BLaER1 treated with 17β-estradiol and CSF1 and Interleukin-3, amounts not matched to agents 10 nM and 100 nM (cell line): ENCODE measurements at regions not wholly inside any gene's neighbourhood (a gene's known extent, or its start where the extent isn't known, plus 50 kb on each side); places are given as distances from the start of the nearest gene placed in this dataset.
"Not testable (repeated sequence)": the region's sequence is repeated elsewhere in the genome, so short reads cannot be mapped to it uniquely, and the experiment has no call there.

Experiments used
- H3K27ac ChIP-seq, 11 experiments: shearing (Covaris generic); formaldehyde crosslinking; 2 replicates each; pipeline ENCODE4 v1.8.1; 2022
- H3K27me3 ChIP-seq, 11 experiments: shearing (Covaris generic); formaldehyde crosslinking; 2 replicates each; pipeline ENCODE4 v1.8.1; 2022
- H3K36me3 ChIP-seq, 11 experiments: shearing (Covaris generic); formaldehyde crosslinking; 2 replicates each; pipeline ENCODE4 v1.8.1; 2022
- H3K4me1 ChIP-seq, 10 experiments: shearing (Covaris generic); formaldehyde crosslinking; 2 replicates each; pipeline ENCODE4 v1.8.1; 2022
- H3K4me2 ChIP-seq, 11 experiments: shearing (Covaris generic); formaldehyde crosslinking; 2 replicates each; pipeline ENCODE4 v1.8.1; 2022
- H3K4me3 ChIP-seq, 10 experiments: shearing (Covaris generic); formaldehyde crosslinking; 2 replicates each; pipeline ENCODE4 v1.8.1; 2022
- H3K9ac ChIP-seq, 11 experiments: shearing (Covaris generic); formaldehyde crosslinking; 2 replicates each; pipeline ENCODE4 v1.8.1; 2022
- H3K9me3 ChIP-seq, 11 experiments: shearing (Covaris generic); formaldehyde crosslinking; replicated peaks in 1 of 11; 2 replicates each; pipeline ENCODE4 v1.8.1; 2022
- H4K20me1 ChIP-seq, 11 experiments: shearing (Covaris generic); formaldehyde crosslinking; 2 replicates each; pipeline ENCODE4 v1.8.1; 2022
- Cebpa-rat ChIP-seq, 11 experiments: shearing (Covaris generic); IDR thresholded peaks; 2 replicates each; pipeline ENCODE4 v1.8.1; 2022

- TF ChIP-seq Cebpa-rat (IDR thresholded peaks at IDR 0.05): no peak
- H3K9ac ChIP-seq: no peak overlapping the region
- H3K4me2 ChIP-seq: no peak overlapping the region
- peaks cover 0 to 12% (median 9%) of the 10 kb centered on the region in 10 experiments; a peak in 11 of 20 replicates for H3K4me1 ChIP-seq
- H3K27me3 ChIP-seq: no peaks in the 10 kb centered on the region
- no peaks in the 10 kb centered on the region for H3K36me3 ChIP-seq
- H4K20me1 ChIP-seq: no peaks in the 10 kb centered on the region
- H3K4me3 ChIP-seq: no peak overlapping the region
- H3K9me3 ChIP-seq: no peaks in the 10 kb centered on the region
- no peak overlapping the region for H3K27ac ChIP-seq
Observed at GRCh38 chr6:144909753-144910285, 624.7 kb downstream of the UTRN start.

DNA sequence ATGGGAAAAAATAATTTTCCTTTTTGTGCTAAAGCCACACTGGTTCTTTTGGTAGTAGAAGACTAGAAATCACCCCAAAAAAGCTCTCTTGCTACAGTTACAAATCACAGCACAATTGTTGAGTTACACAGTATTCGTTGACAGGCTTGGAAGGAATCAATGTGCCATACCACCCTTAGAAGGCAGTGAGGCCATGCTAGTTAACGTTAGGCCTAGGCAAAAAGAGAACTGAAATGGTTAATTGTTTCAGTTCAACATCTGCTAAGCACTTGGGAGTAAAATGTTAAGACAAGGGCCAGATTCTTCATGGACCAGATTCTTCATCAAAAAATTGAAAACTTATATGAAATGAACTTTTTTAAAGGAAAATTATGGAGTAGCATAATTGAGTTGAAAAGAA, 626.2 kb downstream of the UTRN start:
- Histone ChIP-seq H3K27ac (no peak overlapping the region), H3K27me3 (no peaks in the 10 kb centered on the region), H3K36me3 (no peaks in the 10 kb centered on the region), H4K20me1 (no peaks in the 10 kb centered on the region), H3K9me3 (no peaks in the 10 kb centered on the region), H3K9ac (no peak overlapping the region), H3K4me1 (peaks cover 0 to 12% (median 9%) of the 10 kb centered on the region in 10 experiments; a peak in 11 of 20 replicates), H3K4me2 (no peak overlapping the region), H3K4me3 (no peak overlapping the region)
- no peak for TF ChIP-seq Cebpa-rat (IDR thresholded peaks at IDR 0.05)

DNA sequence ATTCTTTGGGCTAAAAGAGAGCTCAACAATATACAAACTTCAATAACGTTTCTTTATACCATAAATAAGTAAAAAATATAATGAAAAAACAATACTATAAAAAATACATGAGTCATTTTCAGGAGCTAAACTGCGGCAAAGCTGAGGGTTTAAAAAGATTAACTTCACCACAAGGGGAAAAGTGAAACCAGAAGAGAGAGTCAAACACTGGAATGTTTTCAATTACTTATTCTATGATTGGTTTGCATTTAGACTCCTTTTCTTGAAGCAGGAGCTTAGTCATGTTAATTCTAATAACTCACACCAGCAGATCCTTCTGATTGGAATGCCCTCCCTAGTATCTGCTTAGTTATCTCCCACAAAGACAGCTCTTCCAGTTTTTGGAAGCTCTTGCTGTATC, 627.3 kb downstream of the UTRN start:
- Histone ChIP-seq H3K9me3 (no peaks in the 10 kb centered on the region), H3K4me3 (no peak overlapping the region), H4K20me1 (no peaks in the 10 kb centered on the region), H3K27ac (no peak overlapping the region), H3K36me3 (no peaks in the 10 kb centered on the region), H3K4me1 (peaks cover 0 to 12% (median 9%) of the 10 kb centered on the region in 10 experiments; a peak in 11 of 20 replicates), H3K4me2 (peak overlapping the region in 1 of 11 experiments; percentile 5; a peak in 1 of 22 replicates), H3K9ac (no peak overlapping the region), H3K27me3 (no peaks in the 10 kb centered on the region)
- no peak for TF ChIP-seq Cebpa-rat (IDR thresholded peaks at IDR 0.05)

DNA sequence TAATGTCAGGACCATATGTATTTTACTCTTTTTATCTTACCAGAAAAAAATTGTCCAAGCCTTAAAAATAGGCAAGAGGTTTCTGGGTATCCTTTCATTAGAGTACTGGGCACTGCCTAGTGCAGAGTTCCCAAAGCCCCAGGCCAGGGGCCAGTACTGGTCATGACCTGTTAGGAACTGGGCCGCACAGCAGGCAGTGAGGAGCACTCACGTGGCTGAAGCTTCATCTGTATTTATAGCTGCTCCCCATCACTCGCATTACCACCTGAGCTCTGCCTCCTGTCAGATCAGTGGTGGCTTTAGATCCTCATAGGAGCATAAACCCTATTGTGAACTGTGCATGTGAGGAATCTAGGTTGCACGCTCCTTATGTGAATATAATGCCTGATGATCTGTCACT, 632.9 kb downstream of the UTRN start:
- H3K9ac ChIP-seq: no peak overlapping the region

DNA sequence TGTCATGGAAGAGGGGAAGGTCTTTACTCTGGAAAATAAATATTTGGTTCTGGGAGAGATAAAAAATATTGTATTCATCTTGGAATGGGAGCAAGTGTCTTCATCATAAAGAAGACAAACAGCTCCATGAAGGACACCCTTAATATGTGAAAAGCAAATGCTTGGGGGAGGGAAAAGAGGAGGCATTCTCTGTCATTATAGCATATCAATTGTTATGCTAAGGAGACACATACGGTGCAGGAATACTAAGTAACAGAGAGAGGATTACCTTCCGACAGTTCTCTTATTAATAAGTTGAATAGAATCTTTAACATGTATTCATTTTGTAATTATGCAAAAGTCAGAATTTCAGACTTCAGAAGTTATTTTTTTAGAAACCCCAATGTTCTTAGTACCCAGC, 634.4 kb downstream of the UTRN start:
- Histone ChIP-seq H3K27ac (no peak overlapping the region), H3K27me3 (no peaks in the 10 kb centered on the region), H3K4me2 (no peak overlapping the region), H3K4me1 (no peaks in the 10 kb centered on the region), H3K4me3 (no peak overlapping the region), H3K36me3 (no peaks in the 10 kb centered on the region), H3K9me3 (peaks cover 0 to 4% (median 0%) of the 10 kb centered on the region in 11 experiments; a peak in 1 of 22 replicates), H4K20me1 (no peaks in the 10 kb centered on the region), H3K9ac (no peak overlapping the region)
- TF ChIP-seq Cebpa-rat (IDR thresholded peaks at IDR 0.05): no peak

More for the DNA sequence above, 632.9 kb downstream of the UTRN start:
- Histone ChIP-seq H3K36me3 (no peaks in the 10 kb centered on the region), H3K27me3 (no peaks in the 10 kb centered on the region), H3K4me2 (no peak overlapping the region), H3K4me3 (no peak overlapping the region), H4K20me1 (no peaks in the 10 kb centered on the region), H3K9me3 (no peaks in the 10 kb centered on the region), H3K4me1 (no peaks in the 10 kb centered on the region), H3K27ac (no peak overlapping the region)
- no peak for TF ChIP-seq Cebpa-rat (IDR thresholded peaks at IDR 0.05)

- Histone ChIP-seq H3K4me1 (no peaks in the 10 kb centered on the region), H3K27me3 (no peaks in the 10 kb centered on the region), H3K4me2 (no peak overlapping the region), H4K20me1 (no peaks in the 10 kb centered on the region), H3K36me3 (no peaks in the 10 kb centered on the region), H3K9me3 (peaks cover 0 to 4% (median 0%) of the 10 kb centered on the region in 11 experiments; a peak in 1 of 22 replicates), H3K9ac (no peak overlapping the region), H3K4me3 (no peak overlapping the region), H3K27ac (no peak overlapping the region)
- no peak for TF ChIP-seq Cebpa-rat (IDR thresholded peaks at IDR 0.05)
Observed at GRCh38 chr6:144920391-144920961, 635.3 kb downstream of the UTRN start.

DNA sequence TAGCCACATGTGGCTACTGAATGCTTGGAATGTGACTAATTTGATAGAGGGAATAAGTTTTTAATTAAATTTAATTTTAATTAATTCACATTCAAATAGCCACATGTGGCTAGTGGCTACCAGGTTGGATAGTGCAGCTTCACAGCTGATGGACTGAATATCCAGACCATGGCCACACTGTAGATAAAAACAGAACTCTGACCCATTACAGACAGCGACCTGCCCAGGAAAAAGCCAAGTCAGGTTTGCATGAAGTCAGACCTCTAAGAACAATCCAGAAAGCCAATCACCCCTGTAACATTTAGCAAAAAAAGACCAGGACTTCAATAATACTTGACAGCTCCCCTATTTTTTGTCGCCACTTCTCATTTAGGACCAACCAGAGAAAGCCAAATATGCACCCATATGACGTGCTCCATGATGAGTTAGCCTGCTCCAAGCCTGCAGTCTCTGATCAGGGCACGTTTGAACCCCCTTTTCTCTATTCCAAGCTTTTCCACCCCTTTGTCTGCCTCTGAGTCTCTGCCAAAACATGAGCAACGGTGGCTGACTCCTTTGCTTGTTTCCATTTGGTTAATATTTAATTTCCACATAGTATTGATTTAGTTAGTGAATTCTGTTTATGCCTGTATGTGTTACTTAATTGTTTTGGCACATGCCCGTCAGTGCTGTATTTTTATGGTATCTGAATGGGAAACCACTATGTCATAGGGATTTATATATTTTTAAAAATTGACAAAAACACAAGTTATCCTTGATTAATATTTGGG, 636.3 kb downstream of the UTRN start:
- Histone ChIP-seq H3K4me1 (no peaks in the 10 kb centered on the region), H3K27ac (no peak overlapping the region), H3K36me3 (no peaks in the 10 kb centered on the region), H3K4me3 (no peak overlapping the region), H4K20me1 (no peaks in the 10 kb centered on the region), H3K27me3 (no peaks in the 10 kb centered on the region), H3K9ac (no peak overlapping the region), H3K4me2 (no peak overlapping the region), H3K9me3 (peaks cover 0 to 4% (median 0%) of the 10 kb centered on the region in 11 experiments; a peak in 1 of 22 replicates)
- no peak for TF ChIP-seq Cebpa-rat (IDR thresholded peaks at IDR 0.05)

GRCh38 chr6:144922120-144922722, 637.1 kb downstream of the UTRN start:
- Histone ChIP-seq H3K9ac (no peak overlapping the region), H3K4me2 (no peak overlapping the region), H3K9me3 (peaks cover 0 to 4% (median 0%) of the 10 kb centered on the region in 11 experiments; a peak in 1 of 22 replicates), H3K27ac (no peak overlapping the region), H3K4me3 (no peak overlapping the region), H4K20me1 (no peaks in the 10 kb centered on the region), H3K27me3 (no peaks in the 10 kb centered on the region), H3K36me3 (no peaks in the 10 kb centered on the region), H3K4me1 (no peaks in the 10 kb centered on the region)
- TF ChIP-seq Cebpa-rat (IDR thresholded peaks at IDR 0.05): no peak

- H3K27ac ChIP-seq, H3K4me2 ChIP-seq, H3K36me3 ChIP-seq, H4K20me1 ChIP-seq, H3K4me1 ChIP-seq, H3K9ac ChIP-seq, H3K27me3 ChIP-seq, H3K4me3 ChIP-seq, H3K9me3 ChIP-seq: not testable (repeated sequence)
Observed at GRCh38 chr6:144922771-144923490, 637.8 kb downstream of the UTRN start.

- not testable (repeated sequence) for H3K9me3 ChIP-seq, H3K36me3 ChIP-seq, H3K9ac ChIP-seq, H3K27me3 ChIP-seq, H3K4me3 ChIP-seq, H3K27ac ChIP-seq, H3K4me2 ChIP-seq, H3K4me1 ChIP-seq, H4K20me1 ChIP-seq
Observed at GRCh38 chr6:144923491-144923787, 638.3 kb downstream of the UTRN start.
